Activated CD4-positive, alpha-beta T cell treated with anti-CD3 and anti-CD28 coated beads, Interleukin-2, amount 50 U/mL, for 24 hours (primary cell): ENCODE measurements at regions not wholly inside any gene's neighbourhood (a gene's known extent, or its start where the extent isn't known, plus 50 kb on each side); places are given as distances from the start of the nearest gene placed in this dataset.

Experiments
- DNase-seq, 2 donors: peaks; one replicate each; pipeline ENCODE4 v3.0.0-alpha.2; 2020; ENCODE audit warnings: low read depth in 1 of 2, low spot score in 1 of 2

GRCh38 chr3:72347819-72348319, 500.4 kb downstream of the SHQ1 start:
- DNase-seq, result peak in 1 of 2 donors; percentile 51

- no peak for DNase-seq
Measured at GRCh38 chr3:72346526-72346926, 501.7 kb downstream of the SHQ1 start.

GRCh38 chr3:72345980-72346379, 502.3 kb downstream of the SHQ1 start:
- DNase-seq, result no peak

GRCh38 chr3:72345237-72345878, 502.9 kb downstream of the SHQ1 start:
- DNase-seq, result no peak

GRCh38 chr3:72344647-72345046, 503.6 kb downstream of the SHQ1 start:
- no peak for DNase-seq

- DNase-seq, result no peak
Measured at GRCh38 chr3:72344236-72344635, 504.0 kb downstream of the SHQ1 start.

- DNase-seq, result peak in 1 of 2 donors; percentile 41
Measured at GRCh38 chr3:72343078-72343477, 505.2 kb downstream of the SHQ1 start.

- DNase-seq, result no peak
Measured at GRCh38 chr3:72342450-72342849, 505.8 kb downstream of the SHQ1 start.

- DNase-seq, result no peak
Measured at GRCh38 chr3:72341920-72342319, 506.3 kb downstream of the SHQ1 start.

GRCh38 chr3:72341380-72341770, 506.9 kb downstream of the SHQ1 start:
- DNase-seq, result no peak

GRCh38 chr3:72340476-72341379, 507.5 kb downstream of the SHQ1 start:
- no peak for DNase-seq

GRCh38 chr3:72340056-72340455, 508.2 kb downstream of the SHQ1 start:
- no peak for DNase-seq

- no peak for DNase-seq
Measured at GRCh38 chr3:72339670-72340030, 508.6 kb downstream of the SHQ1 start.

GRCh38 chr3:72338942-72339669, 509.1 kb downstream of the SHQ1 start:
- DNase-seq, result peak in 1 of 2 donors; percentile 78

GRCh38 chr3:72338082-72338941, 509.9 kb downstream of the SHQ1 start:
- DNase-seq, result peak; percentile 40 to 71

GRCh38 chr3:72337480-72337855, 510.8 kb downstream of the SHQ1 start:
- DNase-seq, result no peak

- no peak for DNase-seq
Measured at GRCh38 chr3:72336821-72337479, 511.3 kb downstream of the SHQ1 start.

- DNase-seq, result no peak
Measured at GRCh38 chr3:72336114-72336651, 512.1 kb downstream of the SHQ1 start.

- DNase-seq, result no peak
Measured at GRCh38 chr3:72335458-72336095, 512.7 kb downstream of the SHQ1 start.
